Brain microvascular endothelial cell (primary cell): ENCODE measurements at regions not wholly inside any gene's neighbourhood (a gene's known extent, or its start where the extent isn't known, plus 50 kb on each side); places are given as distances from the start of the nearest gene placed in this dataset.

Experiments used
- DNase-seq: peaks from one replicate; pipeline ENCODE4 v3.0.0-alpha.2; 2020
- H3K27ac ChIP-seq: fragments of 250-450 bp; sonication (Bioruptor Pico); 2 replicates; pipeline ENCODE4 v1.5.1; 2020; ENCODE audit warnings: mild to moderate bottlenecking, moderate library complexity
- H3K27me3 ChIP-seq: fragments of 250-450 bp; sonication (Bioruptor Pico); replicated peaks from 2 replicates; pipeline ENCODE4 v1.5.1; 2020; ENCODE audit warnings: mild to moderate bottlenecking
- H3K36me3 ChIP-seq: fragments of 250-450 bp; sonication (Bioruptor Pico); replicated peaks from 2 replicates; pipeline ENCODE4 v1.5.1; 2020; ENCODE audit warnings: mild to moderate bottlenecking
- H3K4me3 ChIP-seq: 2 replicates; pipeline ENCODE4 v1.5.1; 2011; ENCODE audit warnings: low read depth, mild to moderate bottlenecking, control low read depth, low read length, moderate library complexity
- CTCF ChIP-seq: IDR thresholded peaks from 2 replicates; pipeline ENCODE4 v1.5.1; 2011; ENCODE audit warnings: low read depth, mild to moderate bottlenecking, moderate library complexity, low read length, control low read depth, inconsistent platforms; ENCODE audit errors: missing control alignments
- in situ Hi-C: cut with HindIII; loops from 2 replicates; pipeline ENCODE4 v1.10.0; 2017; ENCODE audit warnings: low sequenced_read_pairs, low pct_ligation_motif_present

- no peak overlapping the region for H3K27ac ChIP-seq
- in situ Hi-C loops, result no loop called here
- H3K4me3 ChIP-seq, result no peak overlapping the region
- no peak for TF ChIP-seq CTCF
- H3K36me3 ChIP-seq, result no peaks in the 10 kb centered on the region
- peaks cover 2% of the 10 kb centered on the region for H3K27me3 ChIP-seq
- no peak for DNase-seq
These were observed 99.8 kb upstream of the ETV3 start for GRCh38 chr1:157237981-157238380.

GRCh38 chr1:157237522-157237921 is 99.3 kb upstream of the ETV3 start:
- in situ Hi-C loops, result no loop called here
- no peak for TF ChIP-seq CTCF
- no peak for DNase-seq
- Histone ChIP-seq H3K36me3 (no peaks in the 10 kb centered on the region), H3K4me3 (no peak overlapping the region), H3K27me3 (peaks cover 2% of the 10 kb centered on the region), H3K27ac (no peak overlapping the region)

- Histone ChIP-seq H3K36me3 (no peaks in the 10 kb centered on the region), H3K27ac (no peak overlapping the region), H3K4me3 (no peak overlapping the region), H3K27me3 (peaks cover 2% of the 10 kb centered on the region)
- in situ Hi-C loops, result no loop called here
- no peak for DNase-seq
- TF ChIP-seq CTCF, result no peak
These were observed 97.9 kb upstream of the ETV3 start for GRCh38 chr1:157236072-157236471.

- H3K27ac ChIP-seq, result no peak overlapping the region
- in situ Hi-C loops, result no loop called here
- peaks cover 2% of the 10 kb centered on the region for H3K27me3 ChIP-seq
- no peak for TF ChIP-seq CTCF
- no peaks in the 10 kb centered on the region for H3K36me3 ChIP-seq
- no peak overlapping the region for H3K4me3 ChIP-seq
- no peak for DNase-seq
These were observed 97.1 kb upstream of the ETV3 start for GRCh38 chr1:157235307-157235706.

- Histone ChIP-seq H3K36me3 (no peaks in the 10 kb centered on the region), H3K27me3 (peaks cover 2% of the 10 kb centered on the region), H3K4me3 (no peak overlapping the region), H3K27ac (no peak overlapping the region)
- in situ Hi-C loops, result no loop called here
- no peak for DNase-seq
- TF ChIP-seq CTCF, result no peak
These were observed 96.6 kb upstream of the ETV3 start for GRCh38 chr1:157234705-157235273.

- DNase-seq, result no peak
- no peak overlapping the region for H3K4me3 ChIP-seq
- in situ Hi-C loops, result no loop called here
- no peak for TF ChIP-seq CTCF
- H3K27ac ChIP-seq, result no peak overlapping the region
- no peaks in the 10 kb centered on the region for H3K27me3 ChIP-seq
- H3K36me3 ChIP-seq, result no peaks in the 10 kb centered on the region
These were observed 94.9 kb upstream of the ETV3 start for GRCh38 chr1:157233131-157233530.
